ENCODE measurements at regions not wholly inside any gene's neighbourhood (a gene's known extent, or its start where the extent isn't known, plus 50 kb on each side); places are given as distances from the start of the nearest gene placed in this dataset.

DNA sequence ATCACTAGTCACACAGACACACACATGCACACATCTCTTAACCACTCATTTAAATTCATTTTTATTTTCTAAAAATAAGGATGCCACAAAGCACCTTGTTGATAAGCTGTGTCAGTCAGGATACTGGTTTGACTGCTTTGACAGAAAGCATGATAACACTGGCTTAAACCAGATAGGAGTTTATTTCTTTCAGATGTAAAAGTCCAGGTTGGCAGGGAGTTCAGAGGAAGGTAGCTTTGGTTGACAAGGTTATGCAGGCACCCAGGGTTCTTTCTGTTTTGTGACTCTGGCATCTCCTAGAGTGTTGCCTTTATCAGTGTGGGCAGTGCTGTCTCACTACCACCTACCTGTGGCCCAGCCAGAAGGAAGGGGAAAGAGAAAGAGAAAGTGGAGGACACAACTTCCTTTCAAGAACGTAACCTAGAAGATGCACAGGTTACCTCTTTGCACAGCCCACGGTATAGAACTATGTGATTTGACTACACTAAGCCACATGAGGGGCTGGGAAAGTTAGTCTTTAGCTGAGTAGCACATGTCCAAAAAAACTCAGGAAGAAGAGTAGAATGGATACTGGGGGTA is 334.7 kb downstream of the OSTF1 start:
- TF ChIP-seq EZH2 (IDR thresholded peaks at IDR 0.05; ENCODE audit: borderline replicate concordance, low read length), result no peak
- TF ChIP-seq, protein P1, sequence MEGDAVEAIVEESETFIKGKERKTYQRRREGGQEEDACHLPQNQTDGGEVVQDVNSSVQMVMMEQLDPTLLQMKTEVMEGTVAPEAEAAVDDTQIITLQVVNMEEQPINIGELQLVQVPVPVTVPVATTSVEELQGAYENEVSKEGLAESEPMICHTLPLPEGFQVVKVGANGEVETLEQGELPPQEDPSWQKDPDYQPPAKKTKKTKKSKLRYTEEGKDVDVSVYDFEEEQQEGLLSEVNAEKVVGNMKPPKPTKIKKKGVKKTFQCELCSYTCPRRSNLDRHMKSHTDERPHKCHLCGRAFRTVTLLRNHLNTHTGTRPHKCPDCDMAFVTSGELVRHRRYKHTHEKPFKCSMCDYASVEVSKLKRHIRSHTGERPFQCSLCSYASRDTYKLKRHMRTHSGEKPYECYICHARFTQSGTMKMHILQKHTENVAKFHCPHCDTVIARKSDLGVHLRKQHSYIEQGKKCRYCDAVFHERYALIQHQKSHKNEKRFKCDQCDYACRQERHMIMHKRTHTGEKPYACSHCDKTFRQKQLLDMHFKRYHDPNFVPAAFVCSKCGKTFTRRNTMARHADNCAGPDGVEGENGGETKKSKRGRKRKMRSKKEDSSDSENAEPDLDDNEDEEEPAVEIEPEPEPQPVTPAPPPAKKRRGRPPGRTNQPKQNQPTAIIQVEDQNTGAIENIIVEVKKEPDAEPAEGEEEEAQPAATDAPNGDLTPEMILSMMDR (conservative IDR thresholded peaks at IDR 0.05 in 1 of 2, IDR thresholded peaks at IDR 0.05 in 1 of 2; ENCODE audit: extremely low read depth in 1 of 2, insufficient read depth in 1 of 2, low read depth in 1 of 2, low read length in 2 of 2), result no peak
